NOMO-1 treated with dmso at 0.1 percent for 144 hours (cell line): ENCODE measurements at regions not wholly inside any gene's neighbourhood (a gene's known extent, or its start where the extent isn't known, plus 50 kb on each side); places are given as distances from the start of the nearest gene placed in this dataset.
"Not testable (repeated sequence)": the region's sequence is repeated elsewhere in the genome, so short reads cannot be mapped to it uniquely, and the experiment has no call there.

ENCODE experiments used
- DNase-seq: peaks from one replicate; lab custom pipeline; 2025; ENCODE audit not compliant: unreplicated experiment; lab: John Stamatoyannopoulos, UW

DNA sequence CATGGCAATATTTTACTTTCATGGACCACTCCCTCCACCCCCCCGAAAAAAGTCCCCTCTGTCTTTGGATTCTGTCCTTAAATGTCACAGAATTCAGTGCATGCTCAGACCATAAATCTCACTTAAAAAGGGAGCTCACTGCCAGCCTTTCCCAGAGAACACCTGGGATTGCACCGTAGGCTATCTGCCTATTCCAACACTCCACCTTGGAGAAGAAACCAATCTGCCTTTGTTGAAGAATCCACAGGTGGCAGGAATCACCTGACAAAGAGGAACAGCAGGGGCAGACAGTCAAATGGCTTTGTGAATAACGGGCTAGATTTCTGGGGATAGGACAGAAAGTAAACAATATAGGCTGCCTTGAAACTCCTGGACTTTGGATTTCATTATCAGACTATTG is 306.7 kb upstream of the BRINP1 start:
- DNase-seq, result no peak

DNA sequence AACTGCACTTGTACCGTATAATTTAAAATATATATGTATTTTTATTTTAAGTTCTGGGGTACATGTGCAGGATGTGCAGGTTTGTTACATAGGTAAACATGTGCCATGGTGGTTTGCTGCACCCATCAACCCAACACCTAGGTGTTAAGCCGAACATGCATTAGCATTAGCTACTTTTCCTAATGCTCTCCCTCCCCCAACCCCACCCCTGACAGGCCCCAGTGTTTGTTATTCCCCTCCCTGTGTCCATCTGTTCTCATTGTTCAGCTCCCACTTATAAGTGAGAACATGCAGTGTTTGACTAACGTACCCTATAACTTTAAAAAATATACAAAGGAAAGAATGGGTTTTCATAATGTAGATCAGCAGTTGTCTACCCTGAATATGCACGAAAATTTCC is 303.5 kb upstream of the BRINP1 start:
- DNase-seq, result not testable (repeated sequence)

DNA sequence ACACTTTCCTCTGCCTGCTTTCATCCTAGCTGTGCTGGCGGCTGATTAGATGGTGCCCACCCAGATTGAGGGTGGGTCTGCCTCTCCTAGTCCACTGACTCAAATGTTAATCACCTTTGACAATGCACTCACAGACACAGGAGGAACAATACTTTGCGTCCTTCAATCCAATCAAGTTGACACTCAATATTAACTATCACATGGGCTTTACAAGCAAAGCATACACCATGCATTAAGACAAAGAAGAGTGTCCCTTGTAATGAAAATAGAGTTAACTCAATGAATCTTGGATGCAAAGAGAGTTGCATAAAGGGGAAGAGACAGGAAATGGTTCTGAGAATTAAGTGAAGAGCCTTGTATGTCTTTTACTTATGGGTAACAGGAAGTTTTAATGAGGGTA is 298.7 kb upstream of the BRINP1 start:
- DNase-seq, result no peak

DNA sequence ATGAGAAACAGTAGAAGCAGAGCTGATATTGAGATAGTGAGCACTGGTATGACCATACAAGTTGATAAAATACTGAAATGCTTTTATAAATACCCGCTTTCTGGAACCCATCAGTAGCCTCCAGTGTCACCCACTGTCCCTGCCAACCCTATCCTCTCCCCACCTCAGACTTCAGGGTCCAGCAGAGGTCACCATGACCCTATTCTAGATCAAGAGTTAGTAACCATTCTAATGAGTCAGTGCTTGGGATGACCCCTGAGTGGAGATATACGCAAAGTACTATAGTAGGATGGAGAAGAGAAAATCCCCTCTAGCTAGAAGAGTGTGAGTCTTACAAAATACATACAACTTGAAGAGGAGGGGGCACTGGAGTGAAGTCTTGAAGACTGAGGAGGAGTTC is 297.9 kb upstream of the BRINP1 start:
- no peak for DNase-seq

DNA sequence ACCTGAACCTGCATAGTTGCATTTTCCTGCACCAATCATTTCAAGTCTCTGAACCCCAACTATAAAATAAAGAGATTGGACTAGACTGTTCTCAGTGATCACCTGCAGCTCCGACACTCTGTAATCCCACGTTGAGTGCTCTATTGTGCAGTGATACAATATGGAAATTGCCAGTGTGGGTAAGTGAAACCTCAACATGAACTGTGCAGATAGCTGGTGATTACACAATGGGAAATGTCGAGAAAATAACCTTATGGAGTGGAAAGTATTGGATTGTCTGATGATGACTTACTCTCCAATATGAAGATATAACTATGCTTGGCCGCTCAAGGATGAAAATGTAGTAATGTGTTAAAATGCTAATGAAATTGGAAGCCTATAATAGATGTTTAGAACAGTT is 293.1 kb upstream of the BRINP1 start:
- no peak for DNase-seq

DNA sequence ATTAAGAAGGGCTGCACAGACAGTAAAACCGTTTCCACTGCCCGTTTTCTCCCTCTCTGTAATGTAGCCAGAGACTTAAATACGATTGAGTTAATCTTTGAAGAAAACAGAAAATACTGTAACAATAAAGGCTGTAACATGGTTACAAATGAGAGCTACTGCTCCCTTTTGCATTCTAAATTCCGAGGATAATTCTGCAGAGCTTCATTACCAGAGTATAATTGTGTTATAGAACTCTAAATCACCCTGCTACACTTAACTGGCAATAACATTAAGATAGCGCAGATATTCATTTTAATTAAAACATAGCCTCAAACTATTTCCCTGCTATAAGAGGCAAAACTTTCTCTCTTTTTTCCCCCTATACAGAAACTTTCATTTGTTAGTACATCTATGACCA is 283.7 kb upstream of the BRINP1 start:
- DNase-seq, result no peak

DNA sequence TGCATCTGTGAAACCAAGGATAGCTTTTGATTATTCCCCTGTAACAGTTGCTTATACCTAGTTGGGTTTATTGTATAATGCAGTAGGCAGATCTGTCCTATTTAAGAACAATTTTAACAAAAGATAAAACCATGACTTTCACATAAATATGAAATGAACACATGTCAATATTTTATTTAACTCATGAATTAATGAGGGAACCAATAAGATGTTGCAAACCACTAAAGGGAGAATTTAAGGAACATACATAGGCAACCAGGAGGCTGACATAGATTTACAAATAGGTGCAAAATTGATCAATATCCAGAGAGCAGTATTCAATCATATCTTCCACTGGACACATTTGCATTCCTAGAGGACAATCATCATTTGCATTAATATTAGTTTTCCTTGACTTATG is 280.0 kb upstream of the BRINP1 start:
- DNase-seq, result no peak

DNA sequence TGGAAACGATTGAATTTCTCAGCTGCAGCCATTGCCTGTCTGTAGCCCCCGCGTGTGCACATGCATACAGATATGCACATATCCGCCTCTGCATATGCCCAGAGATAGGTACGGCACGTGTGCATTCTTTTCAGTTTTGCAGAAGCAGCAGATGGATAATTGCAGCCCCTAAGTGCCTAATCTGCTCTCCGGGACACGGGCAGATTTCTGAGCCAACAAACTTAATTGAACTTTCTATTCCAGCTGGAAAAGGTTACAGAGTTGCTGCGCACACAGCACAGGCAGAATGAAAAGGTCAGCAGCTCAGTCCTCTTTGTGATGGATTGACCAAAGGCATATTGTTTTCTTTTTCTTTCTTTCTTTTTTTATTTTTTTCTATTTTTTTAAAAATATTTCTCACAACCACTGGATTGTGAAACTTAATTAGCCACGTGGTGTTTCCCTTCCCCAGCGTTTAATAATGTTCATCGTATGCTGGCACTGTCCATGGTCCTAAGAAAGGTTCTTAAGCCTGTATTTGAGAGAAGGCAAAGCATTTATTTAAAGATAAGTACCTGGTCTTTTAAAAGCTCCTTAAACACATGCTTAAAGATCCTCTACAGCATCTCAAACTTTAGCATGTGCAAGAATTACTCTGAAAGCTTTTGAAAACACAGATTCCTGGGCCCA is 270.2 kb upstream of the BRINP1 start:
- DNase-seq, result no peak

DNA sequence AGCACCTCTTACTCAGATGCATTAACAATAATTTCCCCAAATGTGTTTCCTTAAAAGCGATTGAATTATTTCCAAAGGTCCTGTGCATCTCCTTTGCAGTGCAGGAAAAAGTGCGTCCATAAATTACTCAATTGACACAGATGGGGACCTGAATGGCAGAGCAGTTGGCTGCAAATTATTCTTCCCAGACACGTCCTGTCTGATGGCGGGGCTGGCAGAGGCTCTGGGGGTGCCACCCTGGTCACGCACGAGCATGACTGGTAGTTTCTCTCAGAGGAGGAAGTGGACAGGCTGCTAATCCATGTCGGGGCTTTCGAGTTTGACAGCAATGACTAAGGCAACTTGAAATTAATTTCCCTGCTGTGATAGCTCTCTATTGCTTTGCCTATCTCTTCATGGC is 264.8 kb upstream of the BRINP1 start:
- no peak for DNase-seq

DNA sequence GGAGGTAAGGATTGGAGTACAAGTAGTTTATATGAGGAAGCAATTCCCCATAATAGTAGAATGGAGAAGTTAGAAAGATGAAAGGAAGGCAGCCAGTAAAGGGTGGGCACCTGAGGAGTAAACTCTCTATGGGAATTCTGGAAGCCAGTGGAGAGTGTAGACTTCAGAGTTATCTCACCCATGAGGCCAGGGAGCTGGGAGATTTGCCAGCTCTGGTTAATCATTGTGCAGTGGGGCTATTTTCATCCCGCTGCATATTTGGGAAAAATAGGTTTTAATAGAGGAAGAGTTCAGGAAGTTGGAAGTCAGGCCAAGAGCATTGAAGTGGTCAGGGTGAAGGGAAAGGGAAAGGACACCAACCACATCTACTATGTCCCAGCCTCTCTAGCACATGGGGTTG is 242.3 kb upstream of the BRINP1 start:
- no peak for DNase-seq

DNA sequence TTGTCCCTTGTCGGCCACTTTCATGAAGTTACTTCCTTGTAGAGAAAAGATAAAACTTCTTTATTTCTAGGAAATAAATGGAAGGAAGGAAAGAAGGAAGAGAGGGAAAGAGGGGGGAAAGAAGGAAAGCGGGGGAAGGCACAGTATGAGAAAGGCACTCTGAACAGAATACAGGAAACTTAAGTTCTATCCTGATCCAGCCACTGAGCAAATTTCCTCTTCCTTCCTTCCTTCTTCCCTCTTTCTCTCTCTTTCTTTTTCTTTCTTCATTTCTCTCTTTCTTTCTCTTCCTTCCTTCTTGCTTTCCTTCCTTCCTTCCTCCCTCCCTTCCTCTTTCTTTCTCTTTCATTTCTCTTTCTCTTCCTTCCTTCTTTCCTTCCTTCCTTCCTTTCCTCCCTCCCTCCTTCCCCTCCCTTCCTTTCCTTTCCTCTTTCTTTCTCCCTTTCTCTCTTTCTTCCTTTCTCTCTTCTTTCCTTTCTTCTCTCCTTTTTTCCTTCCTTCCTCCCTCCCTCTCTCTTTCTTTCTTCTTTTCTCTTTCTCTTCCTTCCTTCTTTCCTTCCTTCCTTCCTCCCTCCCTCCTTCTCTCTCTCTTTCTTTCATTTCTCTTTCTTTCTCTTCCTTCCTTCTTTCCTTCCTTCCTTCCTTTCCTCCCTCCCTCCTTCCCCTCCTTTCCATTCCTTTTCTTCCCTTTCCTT is 240.2 kb upstream of the BRINP1 start:
- no peak for DNase-seq

DNA sequence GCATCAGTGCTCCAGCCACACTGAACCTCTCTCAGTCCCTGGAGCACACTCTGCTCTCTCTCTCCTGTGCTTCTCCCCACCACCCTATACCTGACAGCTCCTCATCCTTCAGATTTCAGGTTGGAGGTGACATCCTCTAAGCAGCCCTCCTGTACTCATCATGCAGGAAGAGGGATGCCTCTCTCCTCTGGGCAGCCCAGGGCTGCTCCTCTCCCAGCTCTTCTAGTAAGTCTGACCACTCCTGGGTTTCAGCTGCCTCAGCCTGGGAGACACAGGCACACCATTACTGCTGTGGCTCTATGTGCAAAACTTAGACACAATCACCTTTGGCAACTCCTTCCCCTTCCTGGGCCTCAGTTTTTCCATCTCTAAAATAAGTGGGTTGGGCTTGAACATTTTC is 232.4 kb upstream of the BRINP1 start:
- DNase-seq, result no peak

DNA sequence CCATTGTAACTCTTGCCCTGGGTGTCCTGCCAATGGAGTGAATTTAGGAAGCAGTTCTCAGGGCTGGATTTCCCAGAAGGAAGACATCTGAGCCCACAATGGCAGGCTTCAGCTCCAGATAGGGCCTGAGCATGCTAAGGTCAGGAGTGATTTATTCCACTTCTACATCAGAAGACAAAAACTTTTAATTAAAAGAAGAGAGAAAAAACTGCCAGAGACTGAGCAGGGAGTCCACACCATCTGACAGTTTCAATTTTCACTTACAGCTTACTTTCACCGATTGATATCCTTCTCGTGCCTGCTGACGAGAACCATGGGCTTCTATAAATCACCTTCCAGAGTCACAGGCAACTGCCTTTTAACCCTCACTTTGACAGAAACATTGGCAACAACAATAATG is 228.3 kb upstream of the BRINP1 start:
- DNase-seq, result no peak

DNA sequence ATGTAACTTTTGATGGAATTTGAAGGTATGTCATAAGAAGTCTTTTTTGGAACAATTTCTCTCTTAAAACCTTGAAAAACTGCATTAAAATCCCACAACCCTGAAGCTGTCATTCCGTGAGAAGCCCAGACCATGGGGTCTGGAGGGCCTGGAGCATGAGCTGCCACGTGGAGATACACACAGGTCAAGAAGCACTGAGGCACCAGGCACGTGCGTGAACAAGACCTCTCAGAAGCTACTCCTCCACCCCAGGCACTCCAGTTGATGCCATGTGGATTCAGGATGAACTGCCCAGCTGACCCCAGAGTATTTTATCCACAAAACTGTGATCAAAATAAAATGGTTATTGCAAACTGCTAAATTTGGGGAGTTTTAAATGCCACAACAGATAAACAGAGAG is 227.5 kb upstream of the BRINP1 start:
- no peak for DNase-seq

DNA sequence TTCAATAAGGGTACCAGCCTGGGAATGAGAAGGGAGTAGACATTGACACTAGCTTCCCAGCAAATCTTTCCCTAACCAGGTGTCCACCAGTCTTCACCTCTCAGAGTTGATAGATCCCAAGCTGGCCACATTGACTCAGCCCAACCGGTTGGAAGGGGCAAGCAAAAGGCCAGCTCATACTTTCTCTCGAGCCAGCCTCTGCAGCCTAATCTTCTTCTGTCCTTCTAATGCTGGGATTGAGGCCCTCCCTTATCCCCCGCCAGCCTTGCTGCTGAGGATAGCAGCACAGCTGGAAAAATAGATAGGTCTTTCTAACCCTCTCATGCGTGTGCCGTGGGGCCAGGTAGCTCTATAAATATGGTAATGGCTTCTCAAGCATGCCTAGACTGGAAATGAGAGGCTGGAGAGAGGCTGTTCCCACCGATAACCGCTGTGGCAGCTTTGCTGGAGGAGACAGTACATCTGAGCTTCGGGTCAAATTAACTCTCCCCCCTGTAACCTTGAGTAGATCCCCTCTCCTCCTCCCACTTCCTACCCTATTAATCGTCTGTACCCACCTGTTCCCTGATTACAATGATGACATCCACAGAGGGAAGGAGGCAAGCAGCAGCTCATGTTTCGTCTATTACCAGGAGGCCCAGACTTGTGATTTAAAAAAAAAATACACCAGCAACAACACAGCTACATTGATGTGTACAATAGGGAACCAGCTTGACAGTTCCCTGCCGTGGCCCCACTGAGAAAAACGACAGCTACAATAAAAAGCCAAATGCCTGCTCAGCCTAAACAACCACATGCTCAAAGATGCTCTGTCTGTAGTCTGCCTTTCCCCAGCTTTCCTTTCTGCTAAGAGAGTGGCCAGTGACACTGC is 219.9 kb upstream of the BRINP1 start:
- DNase-seq, result no peak

DNA sequence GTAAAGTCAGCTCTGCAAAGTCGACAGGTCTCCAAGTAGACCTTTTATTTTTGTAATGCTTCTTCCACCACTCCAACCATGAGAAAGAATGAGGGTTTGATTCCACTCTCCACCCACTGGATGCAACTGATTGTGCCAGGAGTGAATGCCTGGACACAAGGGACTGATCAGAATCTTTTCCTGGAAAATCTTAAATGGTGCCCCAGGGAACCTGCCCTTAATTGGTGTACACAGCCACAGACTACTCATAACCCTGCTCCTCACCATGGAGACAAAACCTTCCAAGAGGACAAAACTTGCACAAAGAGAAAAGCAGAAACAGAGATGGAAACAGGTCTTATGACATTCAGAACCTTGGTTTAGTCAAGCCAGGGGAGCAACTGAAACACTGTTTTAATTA is 208.6 kb upstream of the BRINP1 start:
- DNase-seq, result no peak

DNA sequence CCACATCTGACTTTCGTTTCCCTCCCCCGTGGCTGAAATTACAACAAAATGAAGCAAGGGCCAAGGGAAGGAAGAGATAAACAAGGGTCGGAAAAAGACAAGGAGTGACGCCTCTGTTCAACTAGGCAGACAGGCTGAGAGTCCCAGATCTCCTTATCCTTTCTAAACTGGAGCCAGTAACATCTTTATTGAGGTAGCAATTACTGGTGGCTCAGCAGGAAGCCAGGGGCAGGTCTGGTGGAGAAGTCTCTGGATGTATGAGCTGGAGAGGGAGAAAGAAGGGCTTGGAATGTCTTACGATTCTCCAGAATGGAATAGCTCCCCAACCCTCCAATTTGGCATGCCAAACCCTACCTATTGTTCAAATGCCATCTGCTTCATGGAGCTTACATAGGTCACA is 190.8 kb upstream of the BRINP1 start:
- DNase-seq, result no peak

DNA sequence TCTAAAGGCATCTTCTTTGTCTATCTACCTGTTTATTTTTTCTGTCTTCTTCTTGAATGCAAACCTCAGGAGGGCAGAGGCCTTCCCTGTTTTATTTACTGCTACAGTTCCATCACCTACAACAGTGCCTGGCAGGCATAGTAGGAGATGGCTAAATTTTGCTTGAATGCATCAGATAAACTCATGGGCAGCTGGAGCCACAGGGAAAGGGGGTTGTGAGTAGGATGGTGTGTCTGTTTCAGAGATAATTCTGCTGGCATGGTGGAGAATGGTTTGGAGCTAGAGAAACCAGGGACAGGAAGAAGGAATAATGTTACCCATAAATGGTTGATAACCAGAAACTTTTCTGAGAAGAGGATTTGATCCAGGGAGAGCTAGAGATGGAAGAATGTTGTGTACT is 189.8 kb upstream of the BRINP1 start:
- DNase-seq, result no peak

DNA sequence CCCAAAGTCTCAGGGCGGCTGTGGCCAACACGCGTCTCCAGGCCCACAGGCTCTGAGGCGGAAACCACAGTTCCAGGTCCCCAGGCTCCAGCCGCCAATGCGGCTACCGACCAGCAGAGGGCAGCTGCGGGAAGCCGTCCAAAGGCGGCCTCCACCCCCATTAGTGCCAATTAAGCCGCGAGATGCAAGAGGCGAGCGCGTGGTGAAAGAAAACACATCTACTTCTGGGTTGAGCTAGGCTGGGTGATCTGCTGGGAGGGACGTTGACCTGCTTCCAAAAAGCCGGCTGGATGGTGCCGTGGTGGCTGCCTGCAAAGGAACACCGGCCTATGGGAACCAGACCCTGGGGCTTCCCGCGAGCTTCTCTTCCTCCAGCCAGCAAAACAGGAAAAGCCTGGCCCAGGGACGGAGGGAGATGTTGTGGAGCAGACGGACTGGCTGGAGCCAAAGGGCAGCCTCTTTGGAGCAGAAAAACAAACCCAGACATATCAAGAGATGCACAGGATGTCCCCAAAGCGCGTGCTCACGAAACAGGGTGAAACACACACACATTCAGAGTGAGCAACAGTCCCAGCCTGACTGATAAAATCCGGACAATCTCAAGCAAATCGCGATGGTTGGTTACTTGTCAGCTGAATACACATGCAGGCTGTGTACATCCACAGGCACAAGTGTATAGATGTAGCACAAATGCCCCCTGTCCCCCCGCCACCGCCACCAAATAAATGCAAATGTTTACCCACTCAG is 187.1 kb upstream of the BRINP1 start:
- DNase-seq, result peak; percentile 24

DNA sequence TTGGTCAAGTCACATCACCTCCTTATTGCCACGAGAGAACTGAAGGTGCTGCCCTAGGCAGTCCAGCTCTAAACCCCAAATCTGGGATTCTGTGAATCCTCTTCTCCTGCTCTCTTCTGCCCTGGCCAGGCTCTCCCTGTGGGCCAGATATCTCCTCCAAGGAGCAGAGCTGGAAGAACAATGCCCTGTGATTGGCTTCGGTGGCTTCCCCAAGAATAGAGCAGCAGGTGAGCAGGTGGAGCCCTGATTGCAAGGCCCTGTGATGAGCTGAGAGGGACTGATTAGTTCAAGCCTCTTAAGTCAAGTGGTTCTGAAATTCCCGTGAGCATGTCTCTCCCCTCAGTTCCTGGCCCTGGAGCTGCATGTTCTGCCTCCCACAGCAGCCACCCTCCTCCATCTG is 175.3 kb upstream of the BRINP1 start:
- DNase-seq, result no peak

DNA sequence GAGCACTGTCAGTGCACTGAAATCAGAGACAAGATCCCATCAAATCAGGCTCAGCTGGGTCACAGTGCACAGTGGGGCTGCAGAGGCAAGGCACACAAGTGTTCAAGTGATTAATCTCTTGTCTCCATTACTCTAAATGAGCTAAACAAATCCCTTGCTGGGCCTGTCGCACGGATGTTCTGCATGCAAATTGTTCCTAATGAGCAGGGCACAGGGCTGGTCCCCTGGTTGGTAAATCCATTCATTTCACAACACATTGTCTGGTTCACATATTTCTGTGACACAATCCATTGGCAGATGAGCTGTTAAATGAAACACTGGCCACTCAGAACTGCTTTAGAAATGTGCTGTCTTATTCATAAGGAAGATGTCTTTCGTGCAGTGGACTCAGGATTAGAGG is 167.9 kb upstream of the BRINP1 start:
- DNase-seq, result no peak
